OCI-LY1 (cell line): ENCODE measurements at regions not wholly inside any gene's neighbourhood (a gene's known extent, or its start where the extent isn't known, plus 50 kb on each side); places are given as distances from the start of the nearest gene placed in this dataset.
A peak's percentile ranks its signal among the peaks of the same experiment; 100 is the strongest.

Source experiments
- H2AFZ ChIP-seq: fragments of 200-600 bp; sonication (generic), shearing (Covaris generic); 2 replicates; pipeline ENCODE4 v1.6.0; 2014; ENCODE audit warnings: antibody characterized with exemption, mild to moderate bottlenecking, low read length
- H3F3A ChIP-seq: fragments of 200-600 bp; sonication (generic), shearing (Covaris generic); 2 replicates; pipeline ENCODE4 v1.6.0; 2014; ENCODE audit warnings: mild to moderate bottlenecking, antibody characterized with exemption, low read length, moderate library complexity; ENCODE audit not compliant: insufficient read depth
- H3K27ac ChIP-seq: fragments of 200-600 bp; sonication (generic); 2 replicates; pipeline ENCODE4 v1.5.1; 2014; ENCODE audit warnings: low read length, mixed run types, mild to moderate bottlenecking, low read depth; ENCODE audit not compliant: poor library complexity, severe bottlenecking
- H3K27me3 ChIP-seq: fragments of 200-600 bp; sonication (generic); 2 replicates; pipeline ENCODE4 v1.6.0; 2014; ENCODE audit warnings: antibody characterized with exemption, mild to moderate bottlenecking, low read length, moderate library complexity; ENCODE audit not compliant: insufficient read depth
- H3K36me3 ChIP-seq: fragments of 200-600 bp; sonication (generic); 2 replicates; pipeline ENCODE4 v1.6.1; 2014; ENCODE audit warnings: mild to moderate bottlenecking, antibody characterized with exemption, low read length, moderate library complexity, mixed read lengths; ENCODE audit not compliant: insufficient read depth
- H3K4me1 ChIP-seq: fragments of 200-600 bp; sonication (generic); 2 replicates; pipeline ENCODE4 v1.5.1; 2014; ENCODE audit warnings: mild to moderate bottlenecking, low read length, moderate library complexity; ENCODE audit not compliant: insufficient read depth, severe bottlenecking
- H3K4me2 ChIP-seq: fragments of 200-600 bp; sonication (generic), shearing (Covaris generic); 2 replicates; pipeline ENCODE4 v1.6.1; 2014; ENCODE audit warnings: low read length
- H3K4me3 ChIP-seq: fragments of 200-600 bp; sonication (generic); 2 replicates; pipeline ENCODE4 v1.5.1; 2014; ENCODE audit warnings: low read length, low read depth, mild to moderate bottlenecking, mixed read lengths; ENCODE audit not compliant: poor library complexity, severe bottlenecking
- H3K79me2 ChIP-seq: fragments of 200-600 bp; shearing (Covaris generic); 2 replicates; pipeline ENCODE4 v1.6.1; 2016; ENCODE audit warnings: mixed run types, low read length, mixed read lengths; ENCODE audit not compliant: insufficient read depth
- H3K9ac ChIP-seq: fragments of 200-600 bp; sonication (generic), shearing (Covaris generic); 2 replicates; pipeline ENCODE4 v1.6.1; 2014; ENCODE audit warnings: mild to moderate bottlenecking, low read length, mixed read lengths
- H3K9me2 ChIP-seq: fragments of 200-600 bp; sonication (generic), shearing (Covaris generic); 2 replicates; pipeline ENCODE4 v1.6.1; 2014; ENCODE audit warnings: low read depth, mild to moderate bottlenecking, low read length, mixed read lengths
- H3K9me3 ChIP-seq: fragments of 200-600 bp; shearing (Covaris generic); 2 replicates; pipeline ENCODE4 v1.6.1; 2014; ENCODE audit warnings: low read length, mixed read lengths
- H4K20me1 ChIP-seq: fragments of 200-600 bp; sonication (generic), shearing (Covaris generic); 2 replicates; pipeline ENCODE4 v1.6.0; 2016; ENCODE audit warnings: mild to moderate bottlenecking, low read length; ENCODE audit not compliant: insufficient read depth
- EZH2 ChIP-seq: fragments of 200-600 bp; sonication (generic), shearing (Covaris generic); IDR thresholded peaks from 2 replicates; pipeline ENCODE4 v1.8.0; 2017; ENCODE audit warnings: borderline replicate concordance, mixed run types, mild to moderate bottlenecking, antibody characterized with exemption, low read length, moderate library complexity, mixed read lengths
- TF ChIP-seq, protein P1 (sequence below): fragments of 200-600 bp; sonication (generic), shearing (Covaris generic); IDR thresholded peaks from 2 replicates; pipeline ENCODE4 v1.5.1; 2017; ENCODE audit warnings: mild to moderate bottlenecking, antibody characterized with exemption, low read length, moderate library complexity, mixed read lengths

DNA sequence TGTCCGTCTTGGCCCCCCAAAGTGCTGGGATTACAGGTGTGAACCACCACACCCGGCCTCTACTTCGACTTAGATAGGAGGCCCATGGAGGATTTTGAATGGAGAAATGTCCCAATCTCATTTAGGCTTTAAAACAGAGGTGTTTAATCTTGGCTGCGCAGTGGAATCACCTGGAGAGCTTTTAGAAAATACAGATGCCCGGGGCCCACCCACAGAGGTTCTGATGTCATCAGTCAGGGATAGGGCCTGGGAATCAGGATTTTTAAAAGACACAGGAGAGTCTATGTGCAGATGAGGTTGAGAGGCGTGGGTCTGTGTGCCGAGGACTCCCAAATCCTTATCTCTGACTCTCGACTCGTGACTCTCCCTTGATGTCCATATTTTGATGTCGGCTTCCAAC lies 124.0 kb upstream of the BOD1 start:
- H3K9me3 ChIP-seq: no peaks in the 10 kb centered on the region
- H3K4me1 ChIP-seq: peaks cover 99% of the 10 kb centered on the region
- peak overlapping the region; percentile 99 for H3K27ac ChIP-seq
- no peaks in the 10 kb centered on the region for H4K20me1 ChIP-seq
- no peak overlapping the region for H3K4me3 ChIP-seq
- H3K9ac ChIP-seq: peak overlapping the region; percentile 52; the same call in 1 of the 2 replicates
- H3K9me2 ChIP-seq: no peaks in the 10 kb centered on the region
- TF ChIP-seq, protein P1, sequence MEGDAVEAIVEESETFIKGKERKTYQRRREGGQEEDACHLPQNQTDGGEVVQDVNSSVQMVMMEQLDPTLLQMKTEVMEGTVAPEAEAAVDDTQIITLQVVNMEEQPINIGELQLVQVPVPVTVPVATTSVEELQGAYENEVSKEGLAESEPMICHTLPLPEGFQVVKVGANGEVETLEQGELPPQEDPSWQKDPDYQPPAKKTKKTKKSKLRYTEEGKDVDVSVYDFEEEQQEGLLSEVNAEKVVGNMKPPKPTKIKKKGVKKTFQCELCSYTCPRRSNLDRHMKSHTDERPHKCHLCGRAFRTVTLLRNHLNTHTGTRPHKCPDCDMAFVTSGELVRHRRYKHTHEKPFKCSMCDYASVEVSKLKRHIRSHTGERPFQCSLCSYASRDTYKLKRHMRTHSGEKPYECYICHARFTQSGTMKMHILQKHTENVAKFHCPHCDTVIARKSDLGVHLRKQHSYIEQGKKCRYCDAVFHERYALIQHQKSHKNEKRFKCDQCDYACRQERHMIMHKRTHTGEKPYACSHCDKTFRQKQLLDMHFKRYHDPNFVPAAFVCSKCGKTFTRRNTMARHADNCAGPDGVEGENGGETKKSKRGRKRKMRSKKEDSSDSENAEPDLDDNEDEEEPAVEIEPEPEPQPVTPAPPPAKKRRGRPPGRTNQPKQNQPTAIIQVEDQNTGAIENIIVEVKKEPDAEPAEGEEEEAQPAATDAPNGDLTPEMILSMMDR: no peak
- TF ChIP-seq EZH2: no peak
- H3K27me3 ChIP-seq: no peaks in the 10 kb centered on the region
- H3K36me3 ChIP-seq: peaks cover 25% of the 10 kb centered on the region; the same call in 1 of the 2 replicates
- H3K4me2 ChIP-seq: peak overlapping the region; percentile 43; the same call in 1 of the 2 replicates
- no peak overlapping the region for H2AFZ ChIP-seq
- H3F3A ChIP-seq: no peaks in the 10 kb centered on the region; the same call in none of the 2 replicates
- peaks cover 11% of the 10 kb centered on the region for H3K79me2 ChIP-seq

DNA sequence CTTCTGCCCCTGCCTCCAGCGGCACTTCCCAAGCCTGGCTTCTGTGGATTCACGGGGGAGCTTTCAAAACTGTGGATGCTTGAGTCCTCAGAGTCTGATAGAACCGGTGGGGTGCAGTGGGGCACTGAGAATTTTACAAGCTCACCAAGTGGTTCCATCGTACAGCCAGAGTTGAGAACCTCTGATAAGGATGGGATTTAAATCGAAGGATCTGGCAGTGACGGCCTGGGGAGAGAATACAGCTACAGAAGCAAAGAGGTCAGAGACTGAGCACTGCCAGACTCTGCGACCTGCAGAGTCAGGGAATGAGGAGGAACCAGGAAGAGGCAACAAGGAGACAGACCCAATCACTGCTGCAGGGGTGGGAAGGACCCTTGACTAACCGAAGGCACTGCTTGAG lies 124.6 kb upstream of the BOD1 start:
- Histone ChIP-seq H3K4me2 (peak overlapping the region; percentile 43), H3K9ac (peak overlapping the region; percentile 52), H3K27ac (peak overlapping the region; percentile 99), H3K36me3 (peaks cover 25% of the 10 kb centered on the region; the same call in 1 of the 2 replicates), H3K79me2 (peaks cover 11% of the 10 kb centered on the region), H3K27me3 (no peaks in the 10 kb centered on the region), H3K4me3 (peak overlapping the region; percentile 29), H3K9me2 (no peaks in the 10 kb centered on the region), H4K20me1 (no peaks in the 10 kb centered on the region), H3F3A (peaks cover 7% of the 10 kb centered on the region), H3K4me1 (peaks cover 99% of the 10 kb centered on the region), H3K9me3 (no peaks in the 10 kb centered on the region), H2AFZ (no peak overlapping the region)
- no peak for TF ChIP-seq EZH2
- TF ChIP-seq, protein P1: no peak

DNA sequence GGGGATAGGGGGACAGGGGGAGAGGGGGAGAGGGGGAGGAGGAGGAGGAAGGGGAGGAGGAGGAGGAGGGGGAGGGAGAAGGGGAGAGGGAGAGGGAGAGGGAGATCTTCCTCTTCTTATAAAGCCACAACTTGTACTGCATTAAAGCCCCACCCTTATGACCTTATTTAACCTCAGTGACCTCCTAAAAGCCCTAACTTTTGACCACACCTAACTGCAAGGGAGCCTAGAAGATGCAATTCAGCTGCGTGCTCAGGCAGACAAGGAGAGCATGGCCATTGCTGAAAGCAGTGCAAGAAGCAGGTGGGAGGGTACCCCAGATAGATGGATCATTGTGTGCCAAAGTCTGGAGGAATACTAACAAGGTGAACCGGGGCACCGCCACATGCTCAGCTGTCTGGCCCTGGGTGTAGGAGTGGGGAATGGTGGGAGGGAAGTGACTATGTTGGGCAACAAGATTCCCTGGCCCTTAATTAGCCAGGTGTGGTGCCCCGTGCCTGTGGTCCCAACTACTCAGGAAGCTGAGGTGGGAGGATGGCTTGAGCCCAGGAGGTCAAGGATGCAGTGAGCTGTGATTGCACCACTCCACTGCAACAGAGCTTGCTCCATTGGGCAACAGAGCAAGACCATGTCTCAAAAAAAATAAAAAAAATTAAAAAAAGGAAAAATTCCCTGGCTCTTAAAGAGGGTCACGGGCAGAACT lies 125.4 kb upstream of the BOD1 start:
- peaks cover 11% of the 10 kb centered on the region for H3K79me2 ChIP-seq
- TF ChIP-seq, protein P1: no peak
- no peak for TF ChIP-seq EZH2
- peaks cover 99% of the 10 kb centered on the region for H3K4me1 ChIP-seq
- H3K4me2 ChIP-seq: peak overlapping the region; percentile 74
- no peaks in the 10 kb centered on the region for H3K9me2 ChIP-seq
- no peaks in the 10 kb centered on the region for H4K20me1 ChIP-seq
- peaks cover 9% of the 10 kb centered on the region for H3F3A ChIP-seq
- H3K9me3 ChIP-seq: no peaks in the 10 kb centered on the region
- peak overlapping the region; percentile 99 for H3K27ac ChIP-seq
- H3K36me3 ChIP-seq: peaks cover 25% of the 10 kb centered on the region; the same call in 1 of the 2 replicates
- H3K9ac ChIP-seq: peak overlapping the region; percentile 47
- H3K27me3 ChIP-seq: no peaks in the 10 kb centered on the region
- H3K4me3 ChIP-seq: peak overlapping the region; percentile 65
- no peak overlapping the region for H2AFZ ChIP-seq
